Mesenchymal stem cell (in vitro differentiated cells and primary cell): ENCODE measurements at regions not wholly inside any gene's neighbourhood (a gene's known extent, or its start where the extent isn't known, plus 50 kb on each side); places are given as distances from the start of the nearest gene placed in this dataset.
"Not testable (repeated sequence)": the region's sequence is repeated elsewhere in the genome, so short reads cannot be mapped to it uniquely, and the experiment has no call there.

Source experiments
- DNase-seq: peaks from one replicate; pipeline ENCODE4 v3.0.0-alpha.2; 2013
- H2AFZ ChIP-seq: one replicate; pipeline ENCODE4 v1.6.1; 2013; ENCODE audit warnings: low read depth, mild to moderate bottlenecking, control low read depth, inconsistent platforms, low read length, moderate library complexity
- H2AK5ac ChIP-seq: 2 replicates; pipeline ENCODE4 v1.6.1; 2013; ENCODE audit warnings: low read length, moderate library complexity, mild to moderate bottlenecking, inconsistent platforms; ENCODE audit not compliant: severe bottlenecking
- H2BK120ac ChIP-seq: one replicate; pipeline ENCODE4 v1.6.1; 2013; ENCODE audit warnings: low read depth, mild to moderate bottlenecking, inconsistent platforms, low read length, moderate library complexity
- H2BK12ac ChIP-seq, 2 experiments: one replicate each; pipeline ENCODE4 v1.6.1; 2013; ENCODE audit warnings: inconsistent platforms in 2 of 2, low read length in 2 of 2, mild to moderate bottlenecking in 2 of 2, moderate library complexity in 2 of 2, control low read depth in 1 of 2
- H2BK15ac ChIP-seq: one replicate; pipeline ENCODE4 v1.6.1; 2013; ENCODE audit warnings: mild to moderate bottlenecking, low read depth, inconsistent platforms; ENCODE audit not compliant: poor library complexity, severe bottlenecking
- H2BK5ac ChIP-seq: 2 replicates; pipeline ENCODE4 v1.6.1; 2013; ENCODE audit warnings: low read depth, mild to moderate bottlenecking, low read length, control low read depth, inconsistent platforms; ENCODE audit not compliant: poor library complexity, severe bottlenecking
- H3K14ac ChIP-seq, 2 experiments: one replicate each; pipeline ENCODE4 v1.6.1; 2013; ENCODE audit warnings: inconsistent platforms in 2 of 2, low read length in 2 of 2, control low read depth in 1 of 2, mild to moderate bottlenecking in 1 of 2, moderate library complexity in 1 of 2
- H3K18ac ChIP-seq, 2 experiments: one replicate each; pipeline ENCODE4 v1.6.1; 2013; ENCODE audit warnings: inconsistent platforms in 2 of 2, low read length in 2 of 2, control low read depth in 1 of 2, low read depth in 1 of 2, mild to moderate bottlenecking in 1 of 2
- H3K23ac ChIP-seq, 2 experiments: one replicate each; pipeline ENCODE4 v1.6.1; 2013; ENCODE audit warnings: inconsistent platforms in 2 of 2, low read length in 2 of 2, mild to moderate bottlenecking in 2 of 2, moderate library complexity in 2 of 2, control low read depth in 1 of 2
- H3K27ac ChIP-seq: 2 replicates; pipeline ENCODE4 v1.5.1; 2013; ENCODE audit warnings: mild to moderate bottlenecking, moderate library complexity, low read length, control low read depth, inconsistent platforms; ENCODE audit not compliant: poor library complexity, severe bottlenecking
- H3K27me3 ChIP-seq, 2 experiments: 2 replicates each; pipeline versions ENCODE4 v1.6.1 to v1.7.0; 2013; ENCODE audit warnings: low read length in 2 of 2, mild to moderate bottlenecking in 2 of 2, moderate library complexity in 2 of 2, control low read depth in 1 of 2, inconsistent platforms in 1 of 2; ENCODE audit not compliant: control insufficient read depth in 1 of 2, insufficient read depth in 1 of 2
- H3K36me3 ChIP-seq, 2 experiments: 2 replicates each; pipeline versions ENCODE4 v1.6.1 to v1.7.0; 2013; ENCODE audit warnings: low read length in 2 of 2, control low read depth in 1 of 2, inconsistent platforms in 1 of 2, low read depth in 1 of 2, mild to moderate bottlenecking in 1 of 2; ENCODE audit not compliant: insufficient read depth in 2 of 2, control insufficient read depth in 1 of 2
- H3K4ac ChIP-seq, 2 experiments: one replicate each; pipeline ENCODE4 v1.6.1; 2013; ENCODE audit warnings: inconsistent platforms in 2 of 2, low read length in 2 of 2, mild to moderate bottlenecking in 2 of 2, moderate library complexity in 2 of 2, control low read depth in 1 of 2, low read depth in 1 of 2
- H3K4me1 ChIP-seq: 2 replicates; pipeline ENCODE4 v1.6.1; 2013; ENCODE audit warnings: low read depth, low read length, control low read depth; ENCODE audit not compliant: control insufficient read depth, insufficient read depth
- H3K4me2 ChIP-seq: 2 replicates; pipeline ENCODE4 v1.6.1; 2013; ENCODE audit warnings: low read length, mild to moderate bottlenecking, inconsistent platforms; ENCODE audit not compliant: poor library complexity, severe bottlenecking
- H3K4me3 ChIP-seq, 2 experiments: 2 replicates each; pipeline versions ENCODE4 v1.5.1 to v1.7.0; 2013; ENCODE audit warnings: low read length in 2 of 2, mild to moderate bottlenecking in 2 of 2, control low read depth in 1 of 2, low read depth in 1 of 2; ENCODE audit not compliant: insufficient read depth in 1 of 2
- H3K79me1 ChIP-seq: replicated peaks from 2 replicates; pipeline ENCODE4 v1.6.1; 2013; ENCODE audit warnings: mild to moderate bottlenecking, control low read depth, low read length, inconsistent platforms; ENCODE audit not compliant: poor library complexity, severe bottlenecking
- H3K9ac ChIP-seq: 2 replicates; pipeline ENCODE4 v1.7.0; 2013; ENCODE audit warnings: mild to moderate bottlenecking, low read length, moderate library complexity
- H3K9me3 ChIP-seq: 2 replicates; pipeline ENCODE4 v1.7.0; 2013; ENCODE audit warnings: mild to moderate bottlenecking, low read length; ENCODE audit not compliant: control insufficient read depth
- H4K8ac ChIP-seq: one replicate; pipeline ENCODE4 v1.6.1; 2013; ENCODE audit warnings: inconsistent platforms, mild to moderate bottlenecking, low read length, moderate library complexity
- H4K91ac ChIP-seq: one replicate; pipeline ENCODE4 v1.6.1; 2013; ENCODE audit warnings: mild to moderate bottlenecking, low read length, inconsistent platforms
- WGBS: methylation state at CpG from one replicate; pipeline ENCODE4 v1.1.7; 2013; ENCODE audit warnings: mixed read lengths; 5-methylcytosine and 5-hydroxymethylcytosine counted together

- H3K27me3 ChIP-seq, DNase-seq, H3K4me2 ChIP-seq, H3K4me3 ChIP-seq, H2BK120ac ChIP-seq, H3K79me1 ChIP-seq, H3K27ac ChIP-seq, H3K9ac ChIP-seq, H2AK5ac ChIP-seq, H3K36me3 ChIP-seq, H2AFZ ChIP-seq, H3K4me1 ChIP-seq, H3K23ac ChIP-seq, H2BK5ac ChIP-seq, H3K9me3 ChIP-seq, H4K91ac ChIP-seq, H2BK15ac ChIP-seq, H2BK12ac ChIP-seq, H3K14ac ChIP-seq, H3K4ac ChIP-seq, H3K18ac ChIP-seq, H4K8ac ChIP-seq: not testable (repeated sequence)
- WGBS, result no CpG with 5 or more reads among the region's 1 CpG
Measured at GRCh38 chr20:30378721-30379120, 878.7 kb upstream of the DEFB115 start.

GRCh38 chr20:30384841-30385240 lies 872.6 kb upstream of the DEFB115 start:
- not testable (repeated sequence) for H3K4me2 ChIP-seq, H3K14ac ChIP-seq, H2BK12ac ChIP-seq, H3K4me1 ChIP-seq, H3K9me3 ChIP-seq, DNase-seq, H4K91ac ChIP-seq, H3K27ac ChIP-seq, H4K8ac ChIP-seq, H2AFZ ChIP-seq, H3K23ac ChIP-seq, H3K9ac ChIP-seq, H3K79me1 ChIP-seq, H2BK5ac ChIP-seq, H2BK15ac ChIP-seq, H3K27me3 ChIP-seq, H3K18ac ChIP-seq, H2BK120ac ChIP-seq, H3K4me3 ChIP-seq, H2AK5ac ChIP-seq, H3K4ac ChIP-seq
- peaks cover 0 to 16% of the 10 kb centered on the region in 2 experiments for H3K36me3 ChIP-seq
- 80% methylated on average over 1 of the region's 6 CpGs for WGBS

GRCh38 chr20:30386099-30386498 lies 871.4 kb upstream of the DEFB115 start:
- not testable (repeated sequence) for H2BK15ac ChIP-seq, H3K23ac ChIP-seq, H2BK5ac ChIP-seq, H2AFZ ChIP-seq, H3K14ac ChIP-seq, H4K8ac ChIP-seq, H3K27ac ChIP-seq, H3K9ac ChIP-seq, H3K27me3 ChIP-seq, DNase-seq, H3K79me1 ChIP-seq, H3K4me1 ChIP-seq, H3K4me3 ChIP-seq, H2BK12ac ChIP-seq, H3K4ac ChIP-seq, H2BK120ac ChIP-seq, H4K91ac ChIP-seq, H3K4me2 ChIP-seq, H3K9me3 ChIP-seq, H2AK5ac ChIP-seq, H3K18ac ChIP-seq
- WGBS, result no CpG with 5 or more reads among the region's 4 CpGs
- H3K36me3 ChIP-seq, result peaks cover 0 to 17% of the 10 kb centered on the region in 2 experiments

GRCh38 chr20:30387823-30388222 lies 869.6 kb upstream of the DEFB115 start:
- not testable (repeated sequence) for H3K18ac ChIP-seq, H3K27ac ChIP-seq, H2BK12ac ChIP-seq, H3K14ac ChIP-seq, H2AK5ac ChIP-seq, H4K91ac ChIP-seq, H3K4me1 ChIP-seq, H3K4ac ChIP-seq, H3K23ac ChIP-seq, H3K9ac ChIP-seq, H3K4me2 ChIP-seq, H2BK5ac ChIP-seq, H4K8ac ChIP-seq, DNase-seq, H3K4me3 ChIP-seq, H3K79me1 ChIP-seq, H2BK15ac ChIP-seq, H2BK120ac ChIP-seq, H2AFZ ChIP-seq, H3K9me3 ChIP-seq, H3K27me3 ChIP-seq
- 94% methylated on average over 4 of the region's 4 CpGs for WGBS
- peaks cover 0 to 22% of the 10 kb centered on the region in 2 experiments for H3K36me3 ChIP-seq
